ENCODE measurements at regions not wholly inside any gene's neighbourhood (a gene's known extent, or its start where the extent isn't known, plus 50 kb on each side); places are given as distances from the start of the nearest gene placed in this dataset.

- TF ChIP-seq CTCF (IDR thresholded peaks at IDR 0.05; ENCODE audit: insufficient read depth, low read depth, low read length) = no peak
- DNase-seq (ENCODE audit: low read depth) = no peak
- no peak overlapping the region for H3K4me3 ChIP-seq (ENCODE audit: low read depth, low read length)
These were observed 94.2 kb upstream of the THRB start for GRCh38 chr3:24588629-24589512.

- H3K4me3 ChIP-seq (ENCODE audit: low read depth, low read length) = no peak overlapping the region
- DNase-seq (ENCODE audit: low read depth) = no peak
- TF ChIP-seq CTCF (IDR thresholded peaks at IDR 0.05; ENCODE audit: insufficient read depth, low read depth, low read length) = no peak
These were observed 94.8 kb upstream of the THRB start for GRCh38 chr3:24589513-24589851.

- DNase-seq (ENCODE audit: low read depth) = no peak
- no peak overlapping the region for H3K4me3 ChIP-seq (ENCODE audit: low read depth, low read length)
- no peak for TF ChIP-seq CTCF (IDR thresholded peaks at IDR 0.05; ENCODE audit: insufficient read depth, low read depth, low read length)
These were observed 95.6 kb upstream of the THRB start for GRCh38 chr3:24589931-24590880.

DNA sequence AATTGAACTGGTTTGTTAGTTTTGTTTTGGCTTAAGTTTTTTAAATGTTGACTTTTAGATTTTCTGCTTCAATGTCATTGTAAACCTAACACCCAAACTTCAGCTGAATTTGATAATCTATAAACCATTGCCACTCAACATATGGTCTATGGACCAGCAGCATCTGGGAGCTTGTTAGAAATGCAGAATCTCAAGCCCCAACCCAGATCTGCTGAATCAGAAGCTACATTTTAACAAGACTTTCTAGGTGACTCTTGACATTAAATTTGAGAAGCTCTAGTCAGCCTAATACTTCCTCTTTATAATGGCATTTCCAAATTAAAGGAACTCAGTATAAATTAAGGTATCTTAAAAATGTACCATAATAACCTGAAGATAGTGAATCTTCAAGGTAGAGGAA, 96.5 kb upstream of the THRB start:
- no peak overlapping the region for H3K4me3 ChIP-seq (ENCODE audit: low read depth, low read length)
- TF ChIP-seq CTCF (IDR thresholded peaks at IDR 0.05; ENCODE audit: insufficient read depth, low read depth, low read length) = no peak
- no peak for DNase-seq (ENCODE audit: low read depth)

GRCh38 chr3:24591661-24592555, 97.3 kb upstream of the THRB start:
- peak; percentile 58 for DNase-seq (ENCODE audit: low read depth)
- no peak for TF ChIP-seq CTCF (IDR thresholded peaks at IDR 0.05; ENCODE audit: insufficient read depth, low read depth, low read length)
- no peak overlapping the region for H3K4me3 ChIP-seq (ENCODE audit: low read depth, low read length)

GRCh38 chr3:24594161-24594560, 99.5 kb upstream of the THRB start:
- no peak for DNase-seq (ENCODE audit: low read depth)
- H3K4me3 ChIP-seq (ENCODE audit: low read depth, low read length) = no peak overlapping the region
- no peak for TF ChIP-seq CTCF (IDR thresholded peaks at IDR 0.05; ENCODE audit: insufficient read depth, low read depth, low read length)
